ENCODE measurements at regions not wholly inside any gene's neighbourhood (a gene's known extent, or its start where the extent isn't known, plus 50 kb on each side); places are given as distances from the start of the nearest gene placed in this dataset.

DNA sequence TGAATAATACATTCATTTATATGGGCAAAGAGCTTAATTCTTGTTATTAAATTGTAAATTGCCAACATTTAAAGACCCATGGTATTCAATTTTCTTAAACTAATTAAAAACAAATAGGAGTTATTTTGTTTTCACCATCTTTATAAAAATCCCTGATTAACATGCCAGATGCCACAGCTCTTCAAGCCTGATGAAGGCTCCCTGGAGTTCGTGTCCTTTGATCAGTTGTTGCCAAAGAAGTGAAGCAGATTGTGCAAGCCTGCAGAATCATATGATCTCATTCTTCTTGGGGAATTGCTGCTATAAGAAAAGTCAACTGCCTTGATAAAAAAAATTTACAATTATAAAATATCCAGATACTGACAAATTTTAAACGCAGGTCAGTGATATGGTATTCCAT, 288.3 kb upstream of the PPFIA2 start:
- H3K4me2 ChIP-seq (ENCODE audit: low read length) = no peak overlapping the region

GRCh38 chr12:82040987-82041743, 282.0 kb upstream of the PPFIA2 start:
- no peaks in the 10 kb centered on the region for H3K36me3 ChIP-seq (replicated peaks; ENCODE audit: low read depth, low read length)
- peak overlapping the region; percentile 13; the same call in 1 of the 2 replicates for H3K4me2 ChIP-seq (ENCODE audit: low read length)
- no peaks in the 10 kb centered on the region for H3K27me3 ChIP-seq (ENCODE audit: low read depth, low read length)
- no peak overlapping the region for H3K9ac ChIP-seq (ENCODE audit: low read length)
- no peaks in the 10 kb centered on the region for H3K9me3 ChIP-seq (ENCODE audit: insufficient read depth, low read length)
- TF ChIP-seq EZH2phosphoT487 (IDR thresholded peaks at IDR 0.05; ENCODE audit: low read depth) (no peak), CTCF (IDR thresholded peaks at IDR 0.05; ENCODE audit: low read depth, low read length) (no peak)
- peak overlapping the region; percentile 56 for H2AFZ ChIP-seq (ENCODE audit: low read depth, low read length)
- H3K4me3 ChIP-seq (ENCODE audit: low read length) = 0 out of 2 replicates have a peak overlapping the region, but pooled peaks have one; percentile 6
- no peaks in the 10 kb centered on the region for H3K79me2 ChIP-seq (ENCODE audit: low read length)
- peaks cover 18% of the 10 kb centered on the region for H3K4me1 ChIP-seq (ENCODE audit: low read length)
- peak overlapping the region; percentile 64 for H3K27ac ChIP-seq (ENCODE audit: low read length)
- H4K20me1 ChIP-seq (ENCODE audit: insufficient read depth, low read length) = no peaks in the 10 kb centered on the region

More for the DNA sequence above, 288.3 kb upstream of the PPFIA2 start:
- H2AFZ ChIP-seq (ENCODE audit: low read depth, low read length) = no peak overlapping the region
- H4K20me1 ChIP-seq (ENCODE audit: insufficient read depth, low read length) = no peaks in the 10 kb centered on the region
- H3K9ac ChIP-seq (ENCODE audit: low read length) = no peak overlapping the region
- TF ChIP-seq CTCF (IDR thresholded peaks at IDR 0.05; ENCODE audit: low read depth, low read length) = no peak
- no peak for TF ChIP-seq EZH2phosphoT487 (IDR thresholded peaks at IDR 0.05; ENCODE audit: low read depth)
- no peaks in the 10 kb centered on the region for H3K27me3 ChIP-seq (ENCODE audit: low read depth, low read length)
- H3K4me3 ChIP-seq (ENCODE audit: low read length) = no peak overlapping the region
- H3K27ac ChIP-seq (ENCODE audit: low read length) = no peak overlapping the region
- no peaks in the 10 kb centered on the region for H3K4me1 ChIP-seq (ENCODE audit: low read length)
- H3K79me2 ChIP-seq (ENCODE audit: low read length) = no peaks in the 10 kb centered on the region
- no peaks in the 10 kb centered on the region for H3K9me3 ChIP-seq (ENCODE audit: insufficient read depth, low read length)
- no peaks in the 10 kb centered on the region for H3K36me3 ChIP-seq (replicated peaks; ENCODE audit: low read depth, low read length)

GRCh38 chr12:82034769-82035168, 275.6 kb upstream of the PPFIA2 start:
- no peaks in the 10 kb centered on the region for H4K20me1 ChIP-seq (ENCODE audit: insufficient read depth, low read length)
- no peak overlapping the region for H3K4me2 ChIP-seq (ENCODE audit: low read length)
- no peak overlapping the region for H2AFZ ChIP-seq (ENCODE audit: low read depth, low read length)
- H3K4me1 ChIP-seq (ENCODE audit: low read length) = peaks cover 8% of the 10 kb centered on the region; the same call in 1 of the 2 replicates
- H3K36me3 ChIP-seq (replicated peaks; ENCODE audit: low read depth, low read length) = peaks cover 4% of the 10 kb centered on the region
- H3K4me3 ChIP-seq (ENCODE audit: low read length) = no peak overlapping the region
- H3K27ac ChIP-seq (ENCODE audit: low read length) = no peak overlapping the region
- H3K9me3 ChIP-seq (ENCODE audit: insufficient read depth, low read length) = peaks cover 6% of the 10 kb centered on the region; the same call in 1 of the 2 replicates
- TF ChIP-seq EZH2phosphoT487 (IDR thresholded peaks at IDR 0.05; ENCODE audit: low read depth) (no peak), CTCF (IDR thresholded peaks at IDR 0.05; ENCODE audit: low read depth, low read length) (no peak)
- no peak overlapping the region for H3K9ac ChIP-seq (ENCODE audit: low read length)
- no peaks in the 10 kb centered on the region for H3K79me2 ChIP-seq (ENCODE audit: low read length)
- no peaks in the 10 kb centered on the region for H3K27me3 ChIP-seq (ENCODE audit: low read depth, low read length)

- Histone ChIP-seq H3K9ac (ENCODE audit: low read length) (no peak overlapping the region), H3K27me3 (ENCODE audit: low read depth, low read length) (no peaks in the 10 kb centered on the region), H3K27ac (ENCODE audit: low read length) (no peak overlapping the region), H2AFZ (ENCODE audit: low read depth, low read length) (no peak overlapping the region), H3K4me2 (ENCODE audit: low read length) (no peak overlapping the region), H3K4me1 (ENCODE audit: low read length) (peaks cover 12% of the 10 kb centered on the region), H3K4me3 (ENCODE audit: low read length) (no peak overlapping the region), H3K79me2 (ENCODE audit: low read length) (no peaks in the 10 kb centered on the region), H4K20me1 (ENCODE audit: insufficient read depth, low read length) (no peaks in the 10 kb centered on the region), H3K9me3 (ENCODE audit: insufficient read depth, low read length) (no peaks in the 10 kb centered on the region), H3K36me3 (replicated peaks; ENCODE audit: low read depth, low read length) (no peaks in the 10 kb centered on the region)
- TF ChIP-seq CTCF (IDR thresholded peaks at IDR 0.05; ENCODE audit: low read depth, low read length) = no peak
- TF ChIP-seq EZH2phosphoT487 (IDR thresholded peaks at IDR 0.05; ENCODE audit: low read depth) = no peak
These were observed 270.8 kb upstream of the PPFIA2 start for GRCh38 chr12:82029936-82030335.
